ENCODE measurements at regions not wholly inside any gene's neighbourhood (a gene's known extent, or its start where the extent isn't known, plus 50 kb on each side); places are given as distances from the start of the nearest gene placed in this dataset.
A peak's percentile ranks its signal among the peaks of the same experiment; 100 is the strongest.

DNA sequence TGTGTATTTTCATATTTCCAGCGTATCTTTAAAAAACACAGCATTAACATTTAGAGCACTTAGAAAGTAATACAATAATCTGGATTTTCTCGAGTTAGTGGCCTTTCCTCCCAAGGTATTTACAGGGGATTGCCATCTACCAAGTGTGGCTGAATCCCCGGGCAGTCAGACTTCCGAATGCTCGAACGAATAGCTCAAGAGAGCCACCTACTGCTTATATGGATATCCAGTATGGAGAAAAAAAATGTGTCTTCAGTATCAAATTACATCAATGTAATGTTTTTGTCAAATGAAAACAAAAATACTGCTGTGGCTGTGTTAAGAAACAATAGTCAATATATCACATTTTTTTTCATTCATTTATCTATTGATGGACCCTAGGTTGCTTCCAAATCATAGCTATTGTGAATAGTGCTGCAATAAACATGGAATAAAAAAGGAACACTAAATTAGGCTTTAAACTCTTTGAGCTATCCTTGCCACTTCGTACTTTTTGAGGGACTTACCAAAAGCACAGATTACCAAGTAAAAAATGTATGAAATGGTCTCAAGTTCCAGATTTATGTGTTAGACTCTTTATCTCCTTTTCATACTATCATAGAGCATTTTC, 654.5 kb upstream of the PTCHD4 start:
- H3K36me3 Mint-ChIP-seq (ENCODE audit: low read depth): no peaks in the 10 kb centered on the region
- no peaks in the 10 kb centered on the region for H3K9me3 Mint-ChIP-seq
- DNase-seq: peak; percentile 63
- TF ChIP-seq, protein P1, sequence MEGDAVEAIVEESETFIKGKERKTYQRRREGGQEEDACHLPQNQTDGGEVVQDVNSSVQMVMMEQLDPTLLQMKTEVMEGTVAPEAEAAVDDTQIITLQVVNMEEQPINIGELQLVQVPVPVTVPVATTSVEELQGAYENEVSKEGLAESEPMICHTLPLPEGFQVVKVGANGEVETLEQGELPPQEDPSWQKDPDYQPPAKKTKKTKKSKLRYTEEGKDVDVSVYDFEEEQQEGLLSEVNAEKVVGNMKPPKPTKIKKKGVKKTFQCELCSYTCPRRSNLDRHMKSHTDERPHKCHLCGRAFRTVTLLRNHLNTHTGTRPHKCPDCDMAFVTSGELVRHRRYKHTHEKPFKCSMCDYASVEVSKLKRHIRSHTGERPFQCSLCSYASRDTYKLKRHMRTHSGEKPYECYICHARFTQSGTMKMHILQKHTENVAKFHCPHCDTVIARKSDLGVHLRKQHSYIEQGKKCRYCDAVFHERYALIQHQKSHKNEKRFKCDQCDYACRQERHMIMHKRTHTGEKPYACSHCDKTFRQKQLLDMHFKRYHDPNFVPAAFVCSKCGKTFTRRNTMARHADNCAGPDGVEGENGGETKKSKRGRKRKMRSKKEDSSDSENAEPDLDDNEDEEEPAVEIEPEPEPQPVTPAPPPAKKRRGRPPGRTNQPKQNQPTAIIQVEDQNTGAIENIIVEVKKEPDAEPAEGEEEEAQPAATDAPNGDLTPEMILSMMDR (IDR thresholded peaks at IDR 0.05): peak; percentile 84
- peak overlapping the region; percentile 47 for H3K4me3 Mint-ChIP-seq
- H3K4me1 Mint-ChIP-seq (ENCODE audit: low read depth): peaks cover 45% of the 10 kb centered on the region
- no peak overlapping the region for H3K27ac Mint-ChIP-seq
- H3K27me3 Mint-ChIP-seq (ENCODE audit: insufficient read depth): peaks cover 3% of the 10 kb centered on the region

DNA sequence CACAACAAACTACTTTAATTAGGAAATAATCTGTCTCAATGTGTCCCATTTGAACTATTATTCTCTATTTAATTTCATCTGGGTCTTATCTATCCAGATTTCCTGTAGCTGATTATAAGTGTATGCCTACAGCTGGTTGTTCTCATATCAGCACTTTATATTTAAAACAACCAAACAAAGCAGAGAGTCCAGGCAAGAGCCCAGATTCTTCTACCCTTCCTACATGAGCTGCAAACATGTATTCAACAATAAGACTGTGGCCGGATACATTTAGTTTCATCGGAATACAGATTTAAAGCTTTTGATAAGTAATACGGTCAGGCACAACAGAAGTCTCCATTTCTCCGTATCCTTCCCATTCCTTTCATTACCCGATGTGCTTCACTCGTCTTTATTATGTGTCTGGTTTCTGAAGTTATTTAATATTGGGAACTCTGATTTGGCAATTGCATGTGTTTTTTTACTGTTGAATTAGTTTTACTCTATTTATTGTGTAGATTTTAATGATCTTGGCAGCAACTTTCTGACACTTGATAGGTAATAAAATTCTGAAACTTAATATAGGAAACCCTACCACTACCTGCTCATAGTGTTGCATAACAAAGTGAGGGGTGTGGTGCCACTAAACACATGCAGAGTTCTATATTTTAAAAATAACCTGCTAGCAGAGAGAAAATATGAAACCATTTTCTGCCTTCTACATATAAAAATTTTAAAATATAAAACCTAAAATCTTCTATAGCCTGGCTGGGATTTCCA, 653.5 kb upstream of the PTCHD4 start:
- H3K4me3 Mint-ChIP-seq: no peak overlapping the region
- no peaks in the 10 kb centered on the region for H3K9me3 Mint-ChIP-seq
- H3K4me1 Mint-ChIP-seq (ENCODE audit: low read depth): peaks cover 41% of the 10 kb centered on the region
- H3K27ac Mint-ChIP-seq: no peak overlapping the region
- H3K36me3 Mint-ChIP-seq (ENCODE audit: low read depth): no peaks in the 10 kb centered on the region
- no peak for DNase-seq
- TF ChIP-seq, protein P1 (IDR thresholded peaks at IDR 0.05): no peak
- H3K27me3 Mint-ChIP-seq (ENCODE audit: insufficient read depth): peaks cover 3% of the 10 kb centered on the region

DNA sequence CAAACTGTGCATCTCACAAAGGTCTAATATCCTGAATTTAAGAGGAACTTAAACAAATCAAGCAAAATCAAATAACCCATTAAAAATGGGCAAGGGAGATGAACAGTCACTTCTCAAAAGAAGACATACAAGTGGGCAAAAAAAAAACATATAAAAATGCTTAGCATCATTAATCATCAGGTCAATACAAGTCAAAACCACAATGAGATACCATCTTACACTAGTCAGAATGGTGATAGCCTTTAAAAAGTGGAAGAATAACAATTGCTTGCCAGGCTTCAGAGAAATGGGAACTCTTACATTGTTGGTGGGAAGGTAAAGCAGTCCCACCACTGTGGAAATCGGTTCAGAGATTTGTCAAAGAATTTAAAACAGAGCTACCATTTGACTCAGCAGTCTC, 646.7 kb upstream of the PTCHD4 start:
- no peak overlapping the region for H3K4me3 Mint-ChIP-seq
- peaks cover 4% of the 10 kb centered on the region; the same call in 1 of the 2 replicates for H3K9me3 Mint-ChIP-seq
- DNase-seq: peak; percentile 41
- H3K27me3 Mint-ChIP-seq (ENCODE audit: insufficient read depth): peaks cover under 1% of the 10 kb centered on the region
- no peak overlapping the region for H3K27ac Mint-ChIP-seq
- TF ChIP-seq, protein P1 (IDR thresholded peaks at IDR 0.05): no peak
- peaks cover 17% of the 10 kb centered on the region for H3K4me1 Mint-ChIP-seq (ENCODE audit: low read depth)
- peaks cover 11% of the 10 kb centered on the region; the same call in 1 of the 2 replicates for H3K36me3 Mint-ChIP-seq (ENCODE audit: low read depth)

DNA sequence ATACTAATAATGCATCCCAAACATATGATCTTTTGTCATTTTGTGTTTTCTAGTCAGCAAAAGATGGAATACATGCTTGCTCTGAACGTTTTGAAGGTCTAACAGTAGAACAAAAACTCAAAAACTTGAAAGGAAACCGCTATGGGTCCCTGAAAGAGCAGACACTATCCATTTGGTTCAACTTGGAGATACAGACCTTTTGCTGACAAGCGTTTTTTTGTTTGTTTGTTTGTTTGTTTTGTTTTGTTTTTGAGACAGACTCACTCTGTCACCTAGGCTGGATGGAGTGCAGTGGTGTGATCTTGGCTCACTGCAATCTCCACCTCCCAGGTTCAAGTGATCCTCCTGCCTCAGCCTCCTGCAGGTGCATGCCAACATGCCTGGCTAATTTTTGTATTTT, 644.3 kb upstream of the PTCHD4 start:
- TF ChIP-seq, protein P1 (IDR thresholded peaks at IDR 0.05): no peak
- H3K4me1 Mint-ChIP-seq (ENCODE audit: low read depth): peaks cover 18% of the 10 kb centered on the region
- no peak overlapping the region for H3K27ac Mint-ChIP-seq
- H3K4me3 Mint-ChIP-seq: no peak overlapping the region
- peaks cover 2% of the 10 kb centered on the region for H3K27me3 Mint-ChIP-seq (ENCODE audit: insufficient read depth)
- DNase-seq: no peak
- peaks cover 11% of the 10 kb centered on the region; the same call in 1 of the 2 replicates for H3K36me3 Mint-ChIP-seq (ENCODE audit: low read depth)
- peaks cover 4% of the 10 kb centered on the region; the same call in 1 of the 2 replicates for H3K9me3 Mint-ChIP-seq

DNA sequence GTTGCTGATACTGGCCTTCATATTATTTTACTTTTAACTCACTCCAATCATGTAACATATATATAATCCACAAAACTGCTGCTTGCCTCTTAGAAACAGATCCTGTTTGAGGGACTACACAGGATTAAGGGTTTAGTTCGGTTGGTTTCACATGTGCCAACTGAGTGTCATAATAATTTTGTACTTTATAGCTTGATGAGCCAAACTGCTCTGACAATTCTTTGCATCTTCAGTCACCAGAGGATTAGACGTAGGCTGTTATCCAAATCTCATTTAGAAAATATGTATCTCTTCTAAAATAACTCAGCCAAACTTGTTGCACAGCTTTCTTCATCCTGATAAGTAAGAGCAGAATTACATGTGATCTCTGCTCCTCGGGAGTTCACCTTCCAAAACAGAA, 643.6 kb upstream of the PTCHD4 start:
- H3K4me1 Mint-ChIP-seq (ENCODE audit: low read depth): peaks cover 21% of the 10 kb centered on the region
- H3K4me3 Mint-ChIP-seq: no peak overlapping the region
- TF ChIP-seq, protein P1 (IDR thresholded peaks at IDR 0.05): no peak
- H3K9me3 Mint-ChIP-seq: peaks cover 4% of the 10 kb centered on the region; the same call in 1 of the 2 replicates
- H3K36me3 Mint-ChIP-seq (ENCODE audit: low read depth): peaks cover 11% of the 10 kb centered on the region; the same call in 1 of the 2 replicates
- no peak overlapping the region for H3K27ac Mint-ChIP-seq
- DNase-seq: no peak
- H3K27me3 Mint-ChIP-seq (ENCODE audit: insufficient read depth): peaks cover 2% of the 10 kb centered on the region; the same call in 1 of the 2 replicates
